Astrocyte (in vitro differentiated cells and primary cell): ENCODE measurements at regions not wholly inside any gene's neighbourhood (a gene's known extent, or its start where the extent isn't known, plus 50 kb on each side); places are given as distances from the start of the nearest gene placed in this dataset.

ENCODE experiments used
- DNase-seq: peaks from one replicate; pipeline ENCODE4 v3.0.0-alpha.2; 2010; ENCODE audit warnings: low read depth
- FAIRE-seq: peaks from 2 replicates; lab custom pipeline; 2011; peaks lifted over from hg19 to GRCh38; lab: Jason Lieb, UNC
- H2AFZ ChIP-seq: 2 replicates; pipeline ENCODE4 v1.6.0; 2012; ENCODE audit warnings: low read depth, low read length, inconsistent platforms
- H3K27ac ChIP-seq: 2 replicates; pipeline ENCODE4 v1.5.1; 2011; ENCODE audit warnings: low read depth, low read length, inconsistent platforms
- H3K27me3 ChIP-seq: 2 replicates; pipeline ENCODE4 v1.6.0; 2011; ENCODE audit warnings: low read length, inconsistent platforms; ENCODE audit not compliant: insufficient read depth
- H3K36me3 ChIP-seq: 2 replicates; pipeline ENCODE4 v1.5.1; 2011; ENCODE audit warnings: low read length, inconsistent platforms; ENCODE audit not compliant: insufficient read depth
- H3K4me1 ChIP-seq: 2 replicates; pipeline ENCODE4 v1.5.1; 2011; ENCODE audit warnings: low read length, inconsistent platforms; ENCODE audit not compliant: insufficient read depth
- H3K4me2 ChIP-seq: 2 replicates; pipeline ENCODE4 v1.6.0; 2012; ENCODE audit warnings: low read length, inconsistent platforms
- H3K4me3 ChIP-seq: 2 replicates; pipeline ENCODE4 v1.5.1; 2011; ENCODE audit warnings: low read depth, mild to moderate bottlenecking, low read length, inconsistent platforms; ENCODE audit not compliant: insufficient read depth
- H3K79me2 ChIP-seq: 2 replicates; pipeline ENCODE4 v1.6.0; 2012; ENCODE audit warnings: mild to moderate bottlenecking, low read length, inconsistent platforms; ENCODE audit not compliant: insufficient read depth
- H3K9ac ChIP-seq: 2 replicates; pipeline ENCODE4 v1.6.0; 2012; ENCODE audit warnings: mild to moderate bottlenecking, low read length, inconsistent platforms
- H3K9me3 ChIP-seq: 2 replicates; pipeline ENCODE4 v1.5.1; 2012; ENCODE audit warnings: low read depth, mild to moderate bottlenecking, low read length, inconsistent platforms; ENCODE audit not compliant: insufficient read depth
- H4K20me1 ChIP-seq: 2 replicates; pipeline ENCODE4 v1.6.0; 2012; ENCODE audit warnings: low read length, inconsistent platforms; ENCODE audit not compliant: insufficient read depth
- H3K27ac Mint-ChIP-seq: one replicate; pipeline ENCODE4 v1.8.0; 2021; ENCODE audit warnings: mild to moderate bottlenecking, mixed read lengths; ENCODE audit not compliant: unreplicated experiment
- H3K27me3 Mint-ChIP-seq: one replicate; pipeline ENCODE4 v1.8.0; 2021; ENCODE audit warnings: low read depth, mixed read lengths; ENCODE audit not compliant: unreplicated experiment
- H3K36me3 Mint-ChIP-seq: one replicate; pipeline ENCODE4 v1.8.0; 2021; ENCODE audit warnings: low read depth, mixed read lengths; ENCODE audit not compliant: unreplicated experiment
- H3K4me1 Mint-ChIP-seq: one replicate; pipeline ENCODE4 v1.8.0; 2021; ENCODE audit warnings: low read depth, mixed read lengths; ENCODE audit not compliant: unreplicated experiment
- H3K4me3 Mint-ChIP-seq: one replicate; pipeline ENCODE4 v1.8.0; 2021; ENCODE audit warnings: mild to moderate bottlenecking, moderate library complexity, mixed read lengths; ENCODE audit not compliant: unreplicated experiment
- H3K9me3 Mint-ChIP-seq: one replicate; pipeline ENCODE4 v1.8.0; 2021; ENCODE audit warnings: mild to moderate bottlenecking, mixed read lengths; ENCODE audit not compliant: unreplicated experiment
- CTCF ChIP-seq: IDR thresholded peaks from 2 replicates; pipeline ENCODE4 v1.5.1; 2011; ENCODE audit warnings: low read depth, mild to moderate bottlenecking, inconsistent platforms, low read length, moderate library complexity; ENCODE audit not compliant: insufficient read depth
- EZH2 ChIP-seq: IDR thresholded peaks from 2 replicates; pipeline ENCODE4 v1.6.1; 2012; ENCODE audit warnings: mild to moderate bottlenecking, low read length, inconsistent platforms; ENCODE audit not compliant: insufficient read depth

- Histone ChIP-seq H3K4me3 (no peak overlapping the region), H3K36me3 (no peaks in the 10 kb centered on the region), H3K4me2 (no peak overlapping the region), H3K79me2 (no peaks in the 10 kb centered on the region), H2AFZ (no peak overlapping the region), H3K9ac (no peak overlapping the region), H3K27me3 (peaks cover 13% of the 10 kb centered on the region), H3K4me1 (no peaks in the 10 kb centered on the region), H4K20me1 (no peaks in the 10 kb centered on the region), H3K9me3 (no peaks in the 10 kb centered on the region), H3K27ac (no peak overlapping the region)
- Mint-ChIP-seq H3K4me3 (no peak overlapping the region), H3K9me3 (no peaks in the 10 kb centered on the region), H3K27ac (peak overlapping the region; percentile 47), H3K36me3 (no peaks in the 10 kb centered on the region), H3K4me1 (peaks cover 22% of the 10 kb centered on the region), H3K27me3 (peaks cover 22% of the 10 kb centered on the region)
- FAIRE-seq, result no peak
- no peak for TF ChIP-seq CTCF
- DNase-seq, result no peak
Observed at GRCh38 chr1:229031061-229031460, 239.8 kb upstream of the RAB4A start.

DNA sequence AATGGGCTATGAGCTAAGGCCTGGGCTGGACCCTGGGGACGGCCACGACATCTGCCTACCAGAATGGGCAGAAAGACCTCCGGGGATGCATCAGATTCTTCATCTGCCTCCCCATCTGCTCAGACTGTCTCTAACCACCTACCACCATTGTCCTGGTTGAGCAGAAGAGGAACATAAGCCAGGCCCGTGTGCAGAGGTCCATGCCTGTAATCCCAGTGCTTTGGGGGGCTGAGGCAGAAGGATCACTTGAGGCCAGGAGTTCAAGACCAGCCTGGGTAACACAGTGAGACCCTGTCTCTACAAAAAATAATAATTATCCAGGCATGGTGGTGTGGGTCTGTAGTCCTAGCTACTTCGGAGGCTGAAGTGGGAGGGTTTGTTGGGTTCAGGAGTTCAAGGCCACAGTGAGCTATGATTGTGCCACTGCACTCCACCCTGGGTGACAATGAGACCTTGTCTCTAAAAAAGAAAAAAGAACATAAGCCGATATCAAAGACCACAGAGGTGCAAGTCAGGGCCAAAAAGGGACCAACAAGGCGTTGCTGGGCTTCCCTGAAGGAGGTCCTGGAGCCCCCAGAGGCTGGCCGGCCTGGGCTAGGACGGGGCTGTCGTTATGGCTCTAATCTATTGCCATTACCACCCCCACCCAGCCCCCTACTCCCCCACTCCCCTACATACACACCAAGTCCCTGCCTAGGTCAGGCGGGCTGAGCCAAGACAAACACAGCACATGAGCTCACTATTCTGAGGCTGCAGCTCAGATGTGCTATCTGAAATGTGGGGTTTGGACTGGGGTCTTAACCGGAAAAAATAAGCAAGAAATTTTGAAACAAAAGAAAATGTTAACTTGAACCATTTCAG is 239.2 kb upstream of the RAB4A start:
- Mint-ChIP-seq H3K27ac (no peak overlapping the region), H3K27me3 (peaks cover 22% of the 10 kb centered on the region), H3K36me3 (no peaks in the 10 kb centered on the region), H3K4me1 (peaks cover 22% of the 10 kb centered on the region), H3K9me3 (no peaks in the 10 kb centered on the region), H3K4me3 (no peak overlapping the region)
- no peaks in the 10 kb centered on the region for H3K4me1 ChIP-seq
- H2AFZ ChIP-seq, result no peak overlapping the region
- H3K9ac ChIP-seq, result no peak overlapping the region
- FAIRE-seq, result no peak
- H3K27me3 ChIP-seq, result peaks cover 13% of the 10 kb centered on the region
- H3K4me2 ChIP-seq, result no peak overlapping the region
- no peaks in the 10 kb centered on the region for H3K79me2 ChIP-seq
- no peaks in the 10 kb centered on the region for H3K36me3 ChIP-seq
- no peak for DNase-seq
- H3K27ac ChIP-seq, result no peak overlapping the region
- H4K20me1 ChIP-seq, result no peaks in the 10 kb centered on the region
- no peak for TF ChIP-seq EZH2
- TF ChIP-seq CTCF, result no peak
- no peaks in the 10 kb centered on the region for H3K9me3 ChIP-seq
- H3K4me3 ChIP-seq, result no peak overlapping the region

DNA sequence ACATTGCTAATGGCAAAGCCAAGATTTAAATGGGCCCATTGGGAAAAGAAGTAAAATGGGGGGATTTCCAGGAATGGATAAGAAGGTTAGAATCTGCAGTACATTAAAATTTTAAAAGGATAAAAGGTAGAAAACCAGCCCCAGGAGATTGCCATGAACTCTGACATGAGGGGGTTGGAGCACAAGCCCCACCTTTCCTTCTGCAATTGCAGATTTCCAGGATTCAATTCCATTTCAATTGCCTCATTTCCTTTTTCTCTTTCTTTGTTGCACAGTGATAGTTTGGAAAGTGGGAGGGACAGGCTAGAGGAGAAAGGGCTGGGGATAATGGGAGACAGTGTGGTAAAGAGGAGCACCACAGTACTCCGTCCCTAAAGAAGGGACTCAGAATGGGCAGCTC is 238.5 kb upstream of the RAB4A start:
- Histone ChIP-seq H3K9ac (no peak overlapping the region), H3K79me2 (no peaks in the 10 kb centered on the region), H3K4me1 (no peaks in the 10 kb centered on the region), H4K20me1 (no peaks in the 10 kb centered on the region), H3K4me3 (no peak overlapping the region), H2AFZ (no peak overlapping the region), H3K27ac (no peak overlapping the region), H3K36me3 (no peaks in the 10 kb centered on the region), H3K4me2 (no peak overlapping the region), H3K27me3 (peaks cover 13% of the 10 kb centered on the region), H3K9me3 (no peaks in the 10 kb centered on the region)
- Mint-ChIP-seq H3K4me3 (no peak overlapping the region), H3K4me1 (peaks cover 16% of the 10 kb centered on the region), H3K36me3 (no peaks in the 10 kb centered on the region), H3K27ac (peak overlapping the region; percentile 41), H3K27me3 (peaks cover 21% of the 10 kb centered on the region), H3K9me3 (no peaks in the 10 kb centered on the region)
- TF ChIP-seq CTCF, result no peak
- TF ChIP-seq EZH2, result no peak
- no peak for DNase-seq
- FAIRE-seq, result no peak
